Nephron (organoid): ENCODE measurements at regions not wholly inside any gene's neighbourhood (a gene's known extent, or its start where the extent isn't known, plus 50 kb on each side); places are given as distances from the start of the nearest gene placed in this dataset.

ENCODE experiments used
- H3K27ac Mint-ChIP-seq, 3 experiments: 2 replicates each; pipeline ENCODE4 v1.8.0; 2020; ENCODE audit warnings: mixed read lengths in 3 of 3, mild to moderate bottlenecking in 2 of 3, moderate library complexity in 1 of 3
- H3K27me3 Mint-ChIP-seq: 2 replicates; pipeline ENCODE4 v1.8.0; 2021; ENCODE audit warnings: low read depth, mild to moderate bottlenecking, moderate library complexity, mixed read lengths
- H3K36me3 Mint-ChIP-seq: 2 replicates; pipeline ENCODE4 v1.8.0; 2020; ENCODE audit warnings: low read depth, mixed read lengths
- H3K4me1 Mint-ChIP-seq: 2 replicates; pipeline ENCODE4 v1.8.0; 2020; ENCODE audit warnings: mixed read lengths
- H3K4me3 Mint-ChIP-seq, 3 experiments: 2 replicates each; pipeline ENCODE4 v1.8.0; 2020; ENCODE audit warnings: mild to moderate bottlenecking in 3 of 3, mixed read lengths in 3 of 3, moderate library complexity in 2 of 3
- H3K9me3 Mint-ChIP-seq: 2 replicates; pipeline ENCODE4 v1.8.0; 2020; ENCODE audit warnings: mixed read lengths
- TF ChIP-seq, protein P1 (sequence below), 3 experiments: fragments of 200-600 bp; sonication (generic); IDR thresholded peaks; one replicate each; pipeline ENCODE4 v1.5.0; 2021; ENCODE audit warnings: antibody characterized with exemption in 3 of 3; ENCODE audit not compliant: unreplicated experiment in 3 of 3

DNA sequence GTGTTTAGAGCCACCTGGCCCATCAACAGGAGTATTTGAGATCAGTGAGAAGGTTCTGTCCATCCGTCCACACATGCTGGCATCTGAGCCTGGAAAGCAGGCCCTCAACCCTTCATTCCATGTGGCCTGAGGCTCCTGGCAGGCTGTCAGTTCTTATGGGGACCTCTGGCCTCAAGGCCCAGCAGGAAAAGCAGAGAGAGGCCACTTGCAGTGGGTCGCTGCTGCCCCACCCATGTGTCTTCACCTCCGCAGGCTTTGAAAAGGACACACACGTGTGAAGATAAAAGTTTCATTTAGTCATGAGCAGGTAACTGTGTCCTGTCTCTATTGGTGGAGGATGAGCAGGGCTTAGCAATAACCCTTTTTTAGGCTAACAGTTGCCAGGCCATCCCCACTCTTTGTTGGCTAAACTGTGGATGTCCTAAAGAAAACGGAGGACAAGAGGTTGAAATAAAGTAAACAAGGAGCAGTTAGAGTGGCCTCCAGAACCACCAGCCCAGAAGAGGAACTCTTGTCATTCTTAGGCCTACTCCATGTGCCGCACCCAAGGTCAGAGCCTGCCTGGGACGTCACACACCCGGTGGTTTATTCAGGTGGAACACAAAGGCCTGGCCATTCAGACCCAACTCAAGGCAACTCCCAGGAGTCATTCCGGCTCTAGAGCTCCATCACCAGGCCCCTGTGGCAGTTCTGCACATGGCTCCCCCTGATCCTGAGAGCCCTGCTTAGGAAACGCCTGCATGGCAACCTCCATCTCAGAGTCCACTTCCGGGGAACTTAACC lies 143.4 kb upstream of the CST7 start:
- no peak overlapping the region for H3K4me3 Mint-ChIP-seq
- H3K4me1 Mint-ChIP-seq, result no peaks in the 10 kb centered on the region
- H3K27ac Mint-ChIP-seq, result no peak overlapping the region
- no peaks in the 10 kb centered on the region for H3K36me3 Mint-ChIP-seq
- no peaks in the 10 kb centered on the region for H3K27me3 Mint-ChIP-seq
- TF ChIP-seq, protein P1, sequence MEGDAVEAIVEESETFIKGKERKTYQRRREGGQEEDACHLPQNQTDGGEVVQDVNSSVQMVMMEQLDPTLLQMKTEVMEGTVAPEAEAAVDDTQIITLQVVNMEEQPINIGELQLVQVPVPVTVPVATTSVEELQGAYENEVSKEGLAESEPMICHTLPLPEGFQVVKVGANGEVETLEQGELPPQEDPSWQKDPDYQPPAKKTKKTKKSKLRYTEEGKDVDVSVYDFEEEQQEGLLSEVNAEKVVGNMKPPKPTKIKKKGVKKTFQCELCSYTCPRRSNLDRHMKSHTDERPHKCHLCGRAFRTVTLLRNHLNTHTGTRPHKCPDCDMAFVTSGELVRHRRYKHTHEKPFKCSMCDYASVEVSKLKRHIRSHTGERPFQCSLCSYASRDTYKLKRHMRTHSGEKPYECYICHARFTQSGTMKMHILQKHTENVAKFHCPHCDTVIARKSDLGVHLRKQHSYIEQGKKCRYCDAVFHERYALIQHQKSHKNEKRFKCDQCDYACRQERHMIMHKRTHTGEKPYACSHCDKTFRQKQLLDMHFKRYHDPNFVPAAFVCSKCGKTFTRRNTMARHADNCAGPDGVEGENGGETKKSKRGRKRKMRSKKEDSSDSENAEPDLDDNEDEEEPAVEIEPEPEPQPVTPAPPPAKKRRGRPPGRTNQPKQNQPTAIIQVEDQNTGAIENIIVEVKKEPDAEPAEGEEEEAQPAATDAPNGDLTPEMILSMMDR (IDR thresholded peaks at IDR 0.05; ENCODE audit: unreplicated experiment in 3 of 3), result no peak
- H3K9me3 Mint-ChIP-seq, result no peaks in the 10 kb centered on the region

DNA sequence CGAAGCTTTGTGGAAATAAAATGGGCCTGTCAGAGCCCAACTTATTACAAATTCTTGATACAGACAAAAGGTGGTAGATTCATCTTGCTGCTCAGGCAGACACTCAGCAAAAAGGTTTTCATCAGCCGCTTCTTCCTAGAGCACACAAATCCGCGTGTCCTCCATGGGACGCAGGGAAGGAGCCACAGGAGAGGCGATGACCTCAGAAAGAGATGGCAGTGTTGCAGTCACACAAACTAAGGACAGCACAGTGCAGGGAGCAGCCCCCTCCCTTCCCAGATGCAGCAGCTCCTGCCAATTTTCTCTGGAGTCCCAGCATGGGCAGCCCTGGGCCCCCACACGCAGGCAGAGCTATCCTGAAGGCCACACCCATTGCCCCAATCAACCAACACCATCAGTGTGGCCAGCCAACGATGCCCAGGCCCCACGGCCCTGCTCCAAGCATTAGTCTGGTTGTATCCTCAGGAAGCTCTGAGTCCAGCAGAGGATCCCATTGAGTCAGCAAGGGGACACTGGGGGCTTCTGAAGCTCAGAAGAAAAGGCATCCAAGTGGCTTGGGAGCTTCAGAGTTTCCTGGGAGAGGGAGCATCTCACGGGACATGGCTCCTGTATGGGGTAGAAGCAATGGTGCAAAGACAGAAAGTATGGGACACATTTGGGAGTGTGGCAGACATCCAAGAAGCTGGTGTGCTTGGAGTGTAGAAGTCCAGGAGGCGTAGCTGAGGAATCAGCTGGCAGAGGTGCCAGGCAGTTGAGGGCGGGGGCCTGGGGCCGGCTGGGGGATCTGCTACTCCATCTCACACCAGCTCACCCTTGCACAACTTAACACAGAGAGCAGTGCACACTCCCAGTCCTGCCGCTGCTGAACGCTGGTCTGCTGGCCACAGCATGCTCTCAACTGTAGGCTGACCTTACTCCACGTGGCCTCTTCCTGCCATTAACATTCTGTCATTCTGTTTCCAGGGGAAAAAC lies 142.1 kb upstream of the CST7 start:
- Mint-ChIP-seq H3K4me3 (no peak overlapping the region), H3K27ac (no peak overlapping the region), H3K9me3 (no peaks in the 10 kb centered on the region), H3K4me1 (no peaks in the 10 kb centered on the region), H3K27me3 (peaks cover under 1% of the 10 kb centered on the region), H3K36me3 (no peaks in the 10 kb centered on the region)
- TF ChIP-seq, protein P1 (IDR thresholded peaks at IDR 0.05; ENCODE audit: unreplicated experiment in 3 of 3), result no peak

DNA sequence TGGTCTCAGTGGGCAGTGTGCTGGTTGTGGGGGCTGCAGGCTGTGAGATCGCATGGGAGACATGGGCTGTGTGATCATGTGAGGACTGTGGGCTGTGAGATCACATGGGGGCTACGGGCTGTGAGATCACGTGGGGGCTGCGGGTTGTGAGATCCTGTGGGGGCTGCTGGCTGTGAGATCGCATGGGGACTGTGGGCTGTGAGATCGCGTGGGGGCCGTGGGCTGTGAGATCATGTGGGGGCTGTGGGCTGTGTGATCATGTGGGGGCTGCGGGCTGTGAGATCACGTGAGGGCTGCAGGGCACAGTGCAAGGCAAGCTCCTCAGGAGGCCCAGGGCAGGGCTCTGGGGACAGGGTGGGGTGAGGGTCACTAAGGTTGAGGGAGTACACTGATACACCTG lies 140.5 kb upstream of the CST7 start:
- Mint-ChIP-seq H3K4me1 (no peaks in the 10 kb centered on the region), H3K4me3 (no peak overlapping the region), H3K36me3 (no peaks in the 10 kb centered on the region), H3K9me3 (no peaks in the 10 kb centered on the region), H3K27ac (peak overlapping the region in 1 of 3 experiments; percentile 5), H3K27me3 (peaks cover 11% of the 10 kb centered on the region)
- TF ChIP-seq, protein P1 (IDR thresholded peaks at IDR 0.05; ENCODE audit: unreplicated experiment in 3 of 3), result no peak

DNA sequence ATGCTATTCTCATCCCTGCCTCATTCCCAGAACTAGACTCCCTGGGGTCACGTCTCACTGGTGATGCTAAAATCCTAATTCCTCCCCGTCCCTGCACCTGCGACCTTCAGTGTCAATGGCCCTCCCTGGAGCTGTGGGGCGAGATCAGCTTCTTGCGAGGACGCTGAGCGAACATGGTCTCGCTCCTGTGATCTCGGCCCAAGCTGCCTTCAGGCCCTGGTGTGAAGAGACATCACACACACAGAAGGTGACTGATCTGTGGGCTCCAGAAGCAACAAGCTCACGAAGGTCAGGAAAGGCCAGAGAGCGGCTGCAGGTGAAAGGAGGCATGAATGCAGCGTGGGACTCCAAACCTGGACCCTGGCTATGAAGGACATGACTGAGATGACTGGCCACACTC lies 139.5 kb upstream of the CST7 start:
- Mint-ChIP-seq H3K9me3 (no peaks in the 10 kb centered on the region), H3K27me3 (peaks cover 20% of the 10 kb centered on the region), H3K4me3 (no peak overlapping the region), H3K27ac (no peak overlapping the region), H3K36me3 (no peaks in the 10 kb centered on the region), H3K4me1 (no peaks in the 10 kb centered on the region)
- TF ChIP-seq, protein P1 (IDR thresholded peaks at IDR 0.05; ENCODE audit: unreplicated experiment in 3 of 3), result no peak

DNA sequence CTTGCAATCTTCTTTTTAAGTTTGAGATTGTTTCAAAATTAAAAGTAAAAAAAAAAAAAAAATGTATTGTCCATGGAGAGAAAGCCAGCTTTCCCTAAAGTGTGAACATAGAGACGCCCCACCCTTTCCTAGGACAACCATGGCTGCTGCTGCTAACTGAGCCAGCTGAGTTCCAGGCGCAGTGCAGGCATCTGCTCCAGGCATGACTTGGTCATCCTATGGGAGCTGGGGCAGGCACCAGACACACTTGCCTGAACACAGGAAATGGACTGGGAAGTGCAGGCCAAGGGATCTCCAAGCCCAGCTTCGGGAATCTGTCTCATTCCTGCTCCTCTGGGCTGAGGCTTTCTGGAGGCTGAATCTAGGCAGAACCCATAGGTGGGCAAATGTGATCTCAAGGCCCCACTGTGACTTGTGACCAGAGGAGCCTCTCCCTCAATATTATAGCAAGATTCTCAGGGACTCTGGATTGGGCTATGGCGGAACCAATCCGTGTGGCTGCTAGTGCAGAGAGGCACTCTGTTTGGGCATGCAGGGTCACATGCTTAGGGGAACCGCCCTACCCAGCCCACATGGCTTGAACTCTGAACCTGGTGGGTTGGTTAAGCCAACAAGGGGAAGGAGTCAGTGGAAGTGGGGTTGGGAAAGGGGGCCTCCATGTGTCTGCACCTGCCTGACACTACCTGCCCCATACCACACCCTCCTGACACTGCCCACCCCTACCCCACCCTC lies 138.2 kb upstream of the CST7 start:
- Mint-ChIP-seq H3K4me1 (no peaks in the 10 kb centered on the region), H3K9me3 (no peaks in the 10 kb centered on the region), H3K27ac (no peak overlapping the region), H3K4me3 (no peak overlapping the region), H3K27me3 (peaks cover 20% of the 10 kb centered on the region), H3K36me3 (no peaks in the 10 kb centered on the region)
- TF ChIP-seq, protein P1 (IDR thresholded peaks at IDR 0.05; ENCODE audit: unreplicated experiment in 3 of 3), result no peak
